ENCODE measurements at regions not wholly inside any gene's neighbourhood (a gene's known extent, or its start where the extent isn't known, plus 50 kb on each side); places are given as distances from the start of the nearest gene placed in this dataset.
"Not testable (repeated sequence)": the region's sequence is repeated elsewhere in the genome, so short reads cannot be mapped to it uniquely, and the experiment has no call there.

DNA sequence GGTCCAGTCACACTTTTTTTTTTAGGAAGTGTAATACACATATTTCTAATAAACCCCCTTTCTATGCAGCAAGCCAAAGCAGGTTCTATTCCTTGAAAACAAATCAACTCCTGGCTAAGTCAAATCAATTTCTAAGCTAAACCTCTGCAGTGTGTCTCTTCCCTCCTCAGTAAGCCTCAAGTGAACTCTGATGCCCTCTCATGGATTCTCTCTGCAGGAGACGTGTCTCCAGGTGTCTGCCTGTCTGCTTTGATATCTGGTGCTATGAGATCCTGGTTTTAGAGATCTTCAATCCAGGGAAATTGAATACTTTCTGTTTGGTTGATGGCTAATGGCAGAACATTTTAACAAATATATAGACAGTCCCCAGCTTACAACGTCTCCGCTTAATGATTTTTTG is 791.7 kb downstream of the AACS start:
- Histone ChIP-seq H3K4me3 (no peak overlapping the region), H3K9me3 (replicated peaks in 1 of 3) (no peaks in the 10 kb centered on the region), H3K36me3 (replicated peaks in 1 of 2) (no peaks in the 10 kb centered on the region), H3K27me3 (no peaks in the 10 kb centered on the region), H3K27ac (no peak overlapping the region), H3K4me1 (replicated peaks in 1 of 2) (no peaks in the 10 kb centered on the region)
- intact Hi-C loops (cut with DNase I), result no loop called here
- DNase-seq, result no peak
- 60 to 66% (median 62%) methylated on average over 3 of the region's 3 CpGs for WGBS, 4 donors
- TF ChIP-seq, protein P1, sequence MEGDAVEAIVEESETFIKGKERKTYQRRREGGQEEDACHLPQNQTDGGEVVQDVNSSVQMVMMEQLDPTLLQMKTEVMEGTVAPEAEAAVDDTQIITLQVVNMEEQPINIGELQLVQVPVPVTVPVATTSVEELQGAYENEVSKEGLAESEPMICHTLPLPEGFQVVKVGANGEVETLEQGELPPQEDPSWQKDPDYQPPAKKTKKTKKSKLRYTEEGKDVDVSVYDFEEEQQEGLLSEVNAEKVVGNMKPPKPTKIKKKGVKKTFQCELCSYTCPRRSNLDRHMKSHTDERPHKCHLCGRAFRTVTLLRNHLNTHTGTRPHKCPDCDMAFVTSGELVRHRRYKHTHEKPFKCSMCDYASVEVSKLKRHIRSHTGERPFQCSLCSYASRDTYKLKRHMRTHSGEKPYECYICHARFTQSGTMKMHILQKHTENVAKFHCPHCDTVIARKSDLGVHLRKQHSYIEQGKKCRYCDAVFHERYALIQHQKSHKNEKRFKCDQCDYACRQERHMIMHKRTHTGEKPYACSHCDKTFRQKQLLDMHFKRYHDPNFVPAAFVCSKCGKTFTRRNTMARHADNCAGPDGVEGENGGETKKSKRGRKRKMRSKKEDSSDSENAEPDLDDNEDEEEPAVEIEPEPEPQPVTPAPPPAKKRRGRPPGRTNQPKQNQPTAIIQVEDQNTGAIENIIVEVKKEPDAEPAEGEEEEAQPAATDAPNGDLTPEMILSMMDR (IDR thresholded peaks at IDR 0.05), result no peak
- no peak for TF ChIP-seq POLR2A (IDR thresholded peaks at IDR 0.05)

DNA sequence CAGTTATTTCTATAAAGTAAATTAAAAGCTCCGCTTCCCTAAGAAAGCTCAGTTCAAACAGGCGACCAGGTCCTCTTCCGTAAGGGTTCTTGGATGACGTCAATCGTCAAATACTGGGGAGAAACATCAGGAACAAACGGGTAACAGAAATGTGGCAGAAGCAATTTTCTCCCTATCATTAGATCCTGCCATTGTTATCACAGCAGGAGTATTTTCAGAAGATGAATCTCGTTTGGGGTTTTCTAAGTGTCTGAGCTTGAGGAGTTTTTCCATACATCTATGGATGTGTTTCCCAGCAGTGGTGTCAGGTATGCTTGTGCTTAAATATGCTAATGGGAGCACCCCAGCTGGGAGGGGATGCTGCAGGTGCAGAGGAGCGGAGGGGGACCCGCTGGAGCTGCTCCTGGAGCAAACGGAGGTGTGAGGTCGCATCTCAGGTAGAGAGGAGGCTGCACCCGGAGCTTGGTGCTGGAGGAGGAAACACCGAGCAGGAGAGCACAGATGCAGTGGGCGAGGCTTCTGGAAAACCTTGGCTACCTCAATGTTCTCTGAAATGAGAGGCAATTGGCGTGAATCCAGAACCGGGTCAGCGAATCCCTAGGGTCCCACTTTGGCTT is 795.5 kb downstream of the AACS start:
- no peak overlapping the region for H3K4me3 ChIP-seq
- H3K4me1 ChIP-seq (replicated peaks in 1 of 2), result no peaks in the 10 kb centered on the region
- intact Hi-C loops (cut with DNase I), result no loop called here
- no peak for DNase-seq
- 84 to 87% (median 85%) methylated on average over 16 to 17 of the region's 17 CpGs for WGBS, 4 donors
- no peaks in the 10 kb centered on the region for H3K36me3 ChIP-seq (replicated peaks in 1 of 2)
- no peaks in the 10 kb centered on the region for H3K27me3 ChIP-seq
- TF ChIP-seq POLR2A (IDR thresholded peaks at IDR 0.05), result no peak
- TF ChIP-seq, protein P1 (IDR thresholded peaks at IDR 0.05), result no peak
- no peaks in the 10 kb centered on the region for H3K9me3 ChIP-seq (replicated peaks in 1 of 3)
- no peak overlapping the region for H3K27ac ChIP-seq

DNA sequence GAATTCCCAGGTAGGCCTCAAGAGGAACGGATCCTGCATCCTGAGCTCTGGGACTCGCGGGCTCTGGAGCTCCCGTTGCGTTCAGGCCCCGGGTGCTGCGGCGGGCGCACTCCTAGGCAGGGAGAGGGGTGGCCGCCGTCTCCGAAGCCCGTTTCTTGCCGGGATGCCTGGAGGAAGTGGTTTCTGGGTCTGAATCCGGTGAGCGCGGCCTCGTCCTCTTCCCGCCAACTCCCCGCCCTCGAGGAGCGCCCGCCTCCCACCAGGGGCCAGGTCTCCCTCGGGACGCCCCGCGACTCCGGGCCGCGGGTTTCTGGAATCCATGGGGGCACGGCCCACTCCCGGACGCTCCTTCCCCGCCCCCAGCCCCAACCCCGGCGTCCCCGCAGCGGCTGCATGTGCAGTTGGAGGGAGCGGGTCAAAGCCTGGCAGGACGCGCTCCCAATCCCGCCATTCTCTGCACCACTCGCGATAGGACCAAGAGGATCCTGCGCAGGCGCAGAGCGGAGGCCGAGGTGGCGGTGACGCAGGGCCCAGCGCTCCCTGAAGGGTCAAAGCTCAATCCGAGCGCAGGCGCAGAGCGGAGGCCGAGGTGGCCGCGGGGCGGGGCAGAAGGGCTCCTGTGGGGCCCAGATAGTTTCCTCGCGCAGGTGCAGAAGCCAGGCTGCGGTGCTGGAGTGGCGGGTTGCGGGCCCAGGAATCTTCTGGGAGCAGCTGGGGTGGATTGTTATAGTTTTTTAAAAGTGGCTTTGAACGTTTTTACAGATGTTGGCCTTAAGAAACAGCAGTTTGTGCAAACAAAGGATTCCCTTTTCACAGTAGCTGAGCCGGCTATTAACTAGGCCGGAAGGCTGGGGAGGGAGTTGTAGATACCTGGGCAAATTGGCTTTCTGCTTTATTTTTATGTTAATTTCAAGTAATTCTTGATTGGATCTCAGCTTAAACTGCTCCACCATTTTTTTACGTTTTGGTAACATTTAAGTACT is 796.4 kb downstream of the AACS start:
- intact Hi-C loops (cut with DNase I), result no loop called here
- 26 to 36% (median 31%) methylated on average over 16 to 68 of the region's 68 CpGs for WGBS, 4 donors
- Histone ChIP-seq H3K27me3 (no peaks in the 10 kb centered on the region), H3K36me3 (replicated peaks in 1 of 2) (no peaks in the 10 kb centered on the region), H3K4me1 (replicated peaks in 1 of 2) (no peaks in the 10 kb centered on the region), H3K4me3 (no peak overlapping the region), H3K27ac (no peak overlapping the region), H3K9me3 (replicated peaks in 1 of 3) (no peaks in the 10 kb centered on the region)
- TF ChIP-seq, protein P1 (IDR thresholded peaks at IDR 0.05), result no peak
- no peak for TF ChIP-seq POLR2A (IDR thresholded peaks at IDR 0.05)
- peak; percentile 2 to 79 (median 34) for DNase-seq

DNA sequence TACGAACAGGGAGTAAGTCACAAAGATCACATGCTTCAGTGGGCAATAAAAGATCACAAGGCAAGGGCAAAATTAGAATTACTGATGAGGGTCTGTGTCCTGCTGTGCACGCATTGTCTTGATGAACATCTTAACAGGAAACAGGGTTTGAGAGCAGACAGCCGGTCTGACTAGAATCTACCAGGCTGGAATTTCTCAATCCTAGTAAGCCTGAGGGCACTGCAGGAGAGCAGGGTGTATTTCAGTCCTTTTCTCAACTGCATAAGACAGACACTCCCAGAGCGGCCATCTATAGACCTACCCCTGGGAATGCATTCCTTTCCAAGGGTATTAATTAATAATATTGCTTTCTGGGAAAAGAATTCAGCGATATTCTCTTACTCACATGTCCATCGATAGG is 800.0 kb downstream of the AACS start:
- H3K27ac ChIP-seq; H3K9me3 ChIP-seq (replicated peaks in 1 of 3); H3K27me3 ChIP-seq; H3K4me3 ChIP-seq; DNase-seq; intact Hi-C loops (cut with DNase I); H3K36me3 ChIP-seq (replicated peaks in 1 of 2); H3K4me1 ChIP-seq (replicated peaks in 1 of 2): not testable (repeated sequence)
- WGBS, 4 donors, result 79 to 92% (median 82%) methylated on average over 6 of the region's 6 CpGs

Measured in adrenal gland (tissue), 9 donors.